Uterus (tissue), 3 donors: ENCODE measurements at regions not wholly inside any gene's neighbourhood (a gene's known extent, or its start where the extent isn't known, plus 50 kb on each side); places are given as distances from the start of the nearest gene placed in this dataset.

ENCODE experiments used
- DNase-seq, 2 donors: peaks; one replicate each; pipeline ENCODE4 v3.0.0-alpha.2; 2019 to 2020
- H3K27ac ChIP-seq, 2 donors: fragments of 200-600 bp; sonication (generic); 1 replicate in 1 of 2; 2 replicates in 1 of 2; pipeline ENCODE4 v1.5.1; 2016 to 2018
- H3K27me3 ChIP-seq, 2 donors: fragments of 200-600 bp; sonication (generic); one replicate each; pipeline ENCODE4 v1.5.1; 2018 to 2019; ENCODE audit warnings: control low read depth in 1 of 2
- H3K36me3 ChIP-seq, 2 donors: fragments of 200-600 bp; sonication (generic); one replicate each; pipeline ENCODE4 v1.5.1; 2019; ENCODE audit warnings: control low read depth in 1 of 2
- H3K4me1 ChIP-seq, 2 donors: fragments of 200-600 bp; sonication (generic); one replicate each; pipeline ENCODE4 v1.5.1; 2018 to 2019; ENCODE audit warnings: control low read depth in 1 of 2
- H3K4me3 ChIP-seq, 2 donors: fragments of 200-600 bp; sonication (generic); 1 replicate in 1 of 2; 2 replicates in 1 of 2; pipeline ENCODE4 v1.5.1; 2018 to 2019; ENCODE audit warnings: mild to moderate bottlenecking in 1 of 2
- H3K9me3 ChIP-seq, 2 donors: fragments of 200-600 bp; sonication (generic); one replicate each; pipeline ENCODE4 v1.5.1; 2019; ENCODE audit warnings: control low read depth in 1 of 2
- POLR2A ChIP-seq, 2 donors: fragments of 450-650 bp; IDR thresholded peaks; one replicate each; pipeline ENCODE4 v1.6.1; 2016; ENCODE audit warnings: antibody characterized with exemption in 2 of 2, mild to moderate bottlenecking in 1 of 2, moderate library complexity in 1 of 2
- intact Hi-C: fragments of 100-400 bp; cut with DNase I; formaldehyde crosslinking; loops from one replicate; pipeline ENCODE4 v1.15.1; 2023; ENCODE audit warnings: low total_unique reads
- TF ChIP-seq, protein P1 (sequence below), 4 experiments: fragments of 200-600 bp in 2 of 4; fragments of 450-650 bp in 2 of 4; sonication (generic) in 2 of 4; IDR thresholded peaks; one replicate each; pipeline ENCODE4 v1.5.1; 2016 to 2019; ENCODE audit warnings: antibody characterized with exemption in 4 of 4, mild to moderate bottlenecking in 2 of 4, moderate library complexity in 1 of 4
- donor health status: DM: yes; HTN: yes; CAD: no.

DNA sequence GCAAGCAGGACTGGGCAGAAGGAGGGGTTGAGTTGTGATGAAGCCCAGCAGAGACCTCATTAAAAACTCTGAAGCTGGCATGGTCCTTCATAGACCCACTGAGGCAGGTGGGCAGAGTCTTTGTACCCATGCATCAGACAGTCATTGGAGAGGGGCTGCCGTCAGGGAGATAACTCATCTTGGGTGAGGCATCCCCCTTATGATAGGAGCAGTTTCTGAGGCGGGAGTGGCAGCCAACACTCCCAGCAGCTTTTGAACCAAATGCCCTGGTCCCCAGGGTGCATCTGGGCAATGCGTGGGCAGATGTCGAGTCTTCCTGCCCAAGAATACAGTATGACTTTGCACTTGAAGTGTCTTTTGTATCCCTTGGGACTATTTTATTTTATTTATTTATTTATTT, 68.1 kb downstream of the HTR5A start:
- Histone ChIP-seq H3K36me3 (no peaks in the 10 kb centered on the region), H3K9me3 (no peaks in the 10 kb centered on the region), H3K27me3 (no peaks in the 10 kb centered on the region), H3K27ac (no peak overlapping the region), H3K4me1 (no peaks in the 10 kb centered on the region), H3K4me3 (no peak overlapping the region)
- intact Hi-C loops = no loop called here
- no peak for TF ChIP-seq POLR2A (IDR thresholded peaks at IDR 0.05)
- TF ChIP-seq, protein P1, sequence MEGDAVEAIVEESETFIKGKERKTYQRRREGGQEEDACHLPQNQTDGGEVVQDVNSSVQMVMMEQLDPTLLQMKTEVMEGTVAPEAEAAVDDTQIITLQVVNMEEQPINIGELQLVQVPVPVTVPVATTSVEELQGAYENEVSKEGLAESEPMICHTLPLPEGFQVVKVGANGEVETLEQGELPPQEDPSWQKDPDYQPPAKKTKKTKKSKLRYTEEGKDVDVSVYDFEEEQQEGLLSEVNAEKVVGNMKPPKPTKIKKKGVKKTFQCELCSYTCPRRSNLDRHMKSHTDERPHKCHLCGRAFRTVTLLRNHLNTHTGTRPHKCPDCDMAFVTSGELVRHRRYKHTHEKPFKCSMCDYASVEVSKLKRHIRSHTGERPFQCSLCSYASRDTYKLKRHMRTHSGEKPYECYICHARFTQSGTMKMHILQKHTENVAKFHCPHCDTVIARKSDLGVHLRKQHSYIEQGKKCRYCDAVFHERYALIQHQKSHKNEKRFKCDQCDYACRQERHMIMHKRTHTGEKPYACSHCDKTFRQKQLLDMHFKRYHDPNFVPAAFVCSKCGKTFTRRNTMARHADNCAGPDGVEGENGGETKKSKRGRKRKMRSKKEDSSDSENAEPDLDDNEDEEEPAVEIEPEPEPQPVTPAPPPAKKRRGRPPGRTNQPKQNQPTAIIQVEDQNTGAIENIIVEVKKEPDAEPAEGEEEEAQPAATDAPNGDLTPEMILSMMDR (IDR thresholded peaks at IDR 0.05) = no peak
- DNase-seq = no peak

- Histone ChIP-seq H3K27ac (no peak overlapping the region), H3K36me3 (no peaks in the 10 kb centered on the region), H3K9me3 (no peaks in the 10 kb centered on the region), H3K4me1 (no peaks in the 10 kb centered on the region), H3K4me3 (no peak overlapping the region), H3K27me3 (no peaks in the 10 kb centered on the region)
- no peak for DNase-seq
- no peak for TF ChIP-seq POLR2A (IDR thresholded peaks at IDR 0.05)
- TF ChIP-seq, protein P1 (IDR thresholded peaks at IDR 0.05) = no peak
- intact Hi-C loops = no loop called here
Observed at GRCh38 chr7:155141562-155141961, 71.4 kb downstream of the HTR5A start.

DNA sequence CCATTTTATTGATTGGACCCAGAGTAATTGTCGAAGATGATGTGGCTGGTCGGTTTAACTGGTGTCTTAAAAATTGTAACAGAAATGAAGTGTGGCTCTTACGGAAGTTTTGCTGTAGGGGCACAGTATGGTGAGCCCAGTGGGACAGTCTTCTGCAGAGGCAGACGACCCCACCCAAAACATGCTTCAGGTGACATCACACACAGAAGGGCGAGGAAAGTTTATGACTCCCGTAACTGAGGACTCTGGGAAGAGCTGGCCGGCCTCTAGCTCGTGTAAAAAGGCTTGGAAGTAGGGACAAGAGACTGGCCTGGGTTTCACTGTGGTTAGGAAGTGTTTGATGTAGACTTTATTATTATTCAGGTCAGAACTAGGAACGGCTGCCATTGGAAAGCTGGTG, 73.3 kb downstream of the HTR5A start:
- intact Hi-C loops = no loop called here
- no peak for TF ChIP-seq POLR2A (IDR thresholded peaks at IDR 0.05)
- TF ChIP-seq, protein P1 (IDR thresholded peaks at IDR 0.05) = no peak
- DNase-seq = no peak
- no peaks in the 10 kb centered on the region for H3K9me3 ChIP-seq
- no peaks in the 10 kb centered on the region for H3K4me1 ChIP-seq
- no peaks in the 10 kb centered on the region for H3K27me3 ChIP-seq
- no peaks in the 10 kb centered on the region for H3K36me3 ChIP-seq
- H3K27ac ChIP-seq = no peak overlapping the region
- H3K4me3 ChIP-seq = no peak overlapping the region

DNA sequence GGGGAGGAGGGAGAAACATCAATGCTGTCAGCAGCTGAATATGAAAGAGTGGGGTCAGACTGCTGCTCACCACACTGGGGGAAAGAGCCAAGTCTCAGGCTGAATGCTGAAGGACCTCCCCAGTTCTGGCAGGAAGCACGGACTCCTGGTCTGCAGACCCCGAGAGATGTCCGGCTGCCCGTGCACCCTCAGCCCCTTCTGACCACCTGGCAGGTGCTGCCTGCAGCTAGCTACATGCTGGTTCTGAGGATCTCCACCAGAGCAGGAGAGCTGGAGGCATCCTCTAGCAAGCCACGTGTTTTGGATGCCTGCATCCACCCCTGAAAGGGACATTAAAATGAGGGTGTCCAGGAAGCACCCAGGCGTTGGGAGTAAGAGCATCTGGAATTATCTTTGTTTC, 74.2 kb downstream of the HTR5A start:
- Histone ChIP-seq H3K4me3 (no peak overlapping the region), H3K27ac (no peak overlapping the region), H3K9me3 (no peaks in the 10 kb centered on the region), H3K27me3 (no peaks in the 10 kb centered on the region), H3K36me3 (no peaks in the 10 kb centered on the region), H3K4me1 (no peaks in the 10 kb centered on the region)
- no peak for TF ChIP-seq POLR2A (IDR thresholded peaks at IDR 0.05)
- TF ChIP-seq, protein P1 (IDR thresholded peaks at IDR 0.05) = no peak
- DNase-seq = no peak
- intact Hi-C loops = no loop called here

GRCh38 chr7:155145477-155146255, 75.5 kb downstream of the HTR5A start:
- no peak for TF ChIP-seq POLR2A (IDR thresholded peaks at IDR 0.05)
- TF ChIP-seq, protein P1 (IDR thresholded peaks at IDR 0.05) = no peak
- Histone ChIP-seq H3K36me3 (no peaks in the 10 kb centered on the region), H3K27ac (no peak overlapping the region), H3K4me1 (no peaks in the 10 kb centered on the region), H3K4me3 (no peak overlapping the region), H3K27me3 (no peaks in the 10 kb centered on the region), H3K9me3 (no peaks in the 10 kb centered on the region)
- no peak for DNase-seq
- intact Hi-C loops = no loop called here
